ENCODE measurements at regions not wholly inside any gene's neighbourhood (a gene's known extent, or its start where the extent isn't known, plus 50 kb on each side); places are given as distances from the start of the nearest gene placed in this dataset.

DNA sequence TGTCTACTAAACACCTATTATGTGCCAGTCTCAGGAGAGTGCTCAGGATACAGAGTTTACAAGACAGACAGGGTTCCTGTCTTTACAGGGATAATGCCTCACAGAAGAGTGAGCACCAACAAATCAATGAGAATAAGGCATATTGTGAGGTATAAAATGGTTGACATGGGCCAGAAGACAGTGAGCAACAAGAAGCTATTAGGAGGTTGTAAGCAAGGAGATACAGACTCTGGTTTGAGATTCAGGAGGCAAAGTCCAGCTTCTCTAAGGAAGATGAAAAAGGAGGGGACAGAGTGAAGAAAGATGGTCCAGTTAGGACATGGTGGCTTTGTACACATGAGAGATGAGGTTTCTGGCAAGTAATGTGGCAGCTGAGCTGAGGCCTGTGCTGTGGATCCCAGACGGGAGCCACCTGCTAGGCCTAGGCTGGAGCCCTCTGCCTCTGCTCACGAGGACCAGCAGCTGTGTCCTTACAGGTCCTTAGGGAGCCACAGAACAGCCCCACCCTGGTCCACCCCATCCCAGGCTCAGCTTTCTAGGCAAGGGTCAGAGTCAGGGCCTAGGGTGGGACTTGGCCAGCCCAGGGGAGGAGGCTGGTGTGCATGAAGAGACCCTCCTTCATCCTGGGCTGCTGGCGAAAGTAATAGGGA lies 110.5 kb downstream of the ZNF280B start:
- Histone ChIP-seq H3K27me3 (ENCODE audit: low read depth) (peaks cover 7% of the 10 kb centered on the region), H3K9me3 (peaks cover 9% of the 10 kb centered on the region), H3K36me3 (no peaks in the 10 kb centered on the region), H3K4me1 (no peaks in the 10 kb centered on the region), H3K27ac (no peak overlapping the region), H3K4me3 (no peak overlapping the region)
- TF ChIP-seq, protein P1, sequence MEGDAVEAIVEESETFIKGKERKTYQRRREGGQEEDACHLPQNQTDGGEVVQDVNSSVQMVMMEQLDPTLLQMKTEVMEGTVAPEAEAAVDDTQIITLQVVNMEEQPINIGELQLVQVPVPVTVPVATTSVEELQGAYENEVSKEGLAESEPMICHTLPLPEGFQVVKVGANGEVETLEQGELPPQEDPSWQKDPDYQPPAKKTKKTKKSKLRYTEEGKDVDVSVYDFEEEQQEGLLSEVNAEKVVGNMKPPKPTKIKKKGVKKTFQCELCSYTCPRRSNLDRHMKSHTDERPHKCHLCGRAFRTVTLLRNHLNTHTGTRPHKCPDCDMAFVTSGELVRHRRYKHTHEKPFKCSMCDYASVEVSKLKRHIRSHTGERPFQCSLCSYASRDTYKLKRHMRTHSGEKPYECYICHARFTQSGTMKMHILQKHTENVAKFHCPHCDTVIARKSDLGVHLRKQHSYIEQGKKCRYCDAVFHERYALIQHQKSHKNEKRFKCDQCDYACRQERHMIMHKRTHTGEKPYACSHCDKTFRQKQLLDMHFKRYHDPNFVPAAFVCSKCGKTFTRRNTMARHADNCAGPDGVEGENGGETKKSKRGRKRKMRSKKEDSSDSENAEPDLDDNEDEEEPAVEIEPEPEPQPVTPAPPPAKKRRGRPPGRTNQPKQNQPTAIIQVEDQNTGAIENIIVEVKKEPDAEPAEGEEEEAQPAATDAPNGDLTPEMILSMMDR (IDR thresholded peaks at IDR 0.05), result no peak
- intact Hi-C loops (cut with DNase I), result no loop called here
- no peak for DNase-seq
- ATAC-seq, result no peak

DNA sequence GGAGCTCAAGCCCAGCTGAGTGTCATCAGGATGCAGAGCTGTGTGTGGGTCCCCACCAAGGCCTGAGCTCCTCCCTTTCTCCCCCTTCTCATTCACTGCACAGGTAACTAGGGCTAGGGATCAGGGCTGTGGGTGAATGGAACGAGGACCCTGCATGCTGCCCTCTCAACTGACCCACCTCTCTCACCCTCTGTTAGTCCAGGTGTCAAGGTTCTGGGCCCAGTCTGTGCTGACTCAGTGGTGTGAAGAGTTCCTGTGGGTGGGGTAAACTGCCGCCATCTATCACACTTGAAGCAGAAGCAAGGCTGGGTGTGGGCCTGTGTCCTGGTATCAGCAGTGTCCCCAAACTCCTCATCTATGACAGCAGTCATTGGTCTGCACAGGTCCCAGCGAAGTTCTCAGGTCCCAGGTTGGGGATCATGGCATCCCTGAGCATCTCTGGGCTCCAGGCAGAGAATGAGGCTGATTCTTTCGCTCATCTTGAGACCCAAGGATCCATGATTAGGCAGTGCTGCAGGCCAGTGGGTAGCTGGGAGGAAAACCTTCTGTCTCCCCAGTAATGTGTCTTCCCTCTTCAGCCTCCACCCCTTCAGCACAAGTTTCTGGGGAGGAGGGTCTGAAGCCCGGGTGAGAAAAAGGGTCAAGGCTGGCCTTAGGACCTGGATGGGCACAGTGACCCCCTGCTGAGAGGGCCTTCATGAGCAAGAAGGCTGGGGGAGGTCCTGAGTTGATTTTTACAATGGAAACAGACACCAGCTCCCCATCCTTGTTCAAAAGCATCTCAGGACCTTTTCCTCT lies 109.8 kb downstream of the ZNF280B start:
- TF ChIP-seq, protein P1 (IDR thresholded peaks at IDR 0.05), result no peak
- DNase-seq (no peak), ATAC-seq (no peak)
- Histone ChIP-seq H3K36me3 (no peaks in the 10 kb centered on the region), H3K4me3 (no peak overlapping the region), H3K27ac (no peak overlapping the region), H3K4me1 (no peaks in the 10 kb centered on the region), H3K9me3 (peaks cover 8% of the 10 kb centered on the region), H3K27me3 (ENCODE audit: low read depth) (peaks cover 7% of the 10 kb centered on the region)
- intact Hi-C loops (cut with DNase I), result no loop called here

DNA sequence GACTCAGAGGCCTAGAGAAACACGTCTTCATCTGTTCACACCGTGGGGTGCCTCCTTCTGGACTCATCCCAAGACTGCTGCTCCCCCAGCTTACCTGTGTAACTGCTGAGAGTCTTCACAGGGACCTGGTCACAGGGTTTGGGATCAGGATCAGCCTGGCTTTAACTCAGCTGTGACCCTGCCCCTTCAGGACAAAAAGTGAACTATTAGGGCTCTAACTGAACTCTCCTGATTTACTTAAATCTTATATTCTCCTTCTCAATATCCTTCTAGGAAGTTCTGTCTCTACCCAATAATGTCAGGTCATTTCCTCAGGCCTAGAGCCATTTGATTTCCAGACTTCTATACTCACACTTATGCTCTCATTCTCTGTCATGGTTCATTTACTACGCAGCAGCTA lies 108.4 kb downstream of the ZNF280B start:
- Histone ChIP-seq H3K36me3 (no peaks in the 10 kb centered on the region), H3K27ac (no peak overlapping the region), H3K4me3 (no peak overlapping the region), H3K27me3 (ENCODE audit: low read depth) (peaks cover 7% of the 10 kb centered on the region), H3K9me3 (no peaks in the 10 kb centered on the region), H3K4me1 (no peaks in the 10 kb centered on the region)
- ATAC-seq (no peak), DNase-seq (no peak)
- intact Hi-C loops (cut with DNase I), result no loop called here
- TF ChIP-seq, protein P1 (IDR thresholded peaks at IDR 0.05), result no peak

DNA sequence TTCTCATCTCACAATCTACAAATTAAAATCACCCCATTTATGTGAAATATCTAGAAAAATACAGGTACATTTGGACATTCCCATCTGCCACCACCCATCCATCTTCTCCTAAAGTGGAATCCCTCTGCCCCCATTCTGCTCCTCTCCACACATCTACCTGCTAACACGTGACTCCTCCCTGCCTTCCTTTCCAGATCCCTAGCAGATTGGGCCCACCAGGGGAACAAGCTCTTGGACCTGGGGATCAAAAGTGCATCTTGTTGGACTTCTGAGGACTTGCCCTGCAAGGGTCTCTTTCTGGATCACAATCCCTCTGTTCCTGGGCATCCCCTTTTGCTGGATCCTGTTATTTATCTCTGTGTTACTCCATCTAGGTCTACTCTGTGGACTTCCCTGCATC lies 107.6 kb downstream of the ZNF280B start:
- Histone ChIP-seq H3K4me1 (no peaks in the 10 kb centered on the region), H3K4me3 (no peak overlapping the region), H3K36me3 (no peaks in the 10 kb centered on the region), H3K9me3 (no peaks in the 10 kb centered on the region), H3K27me3 (ENCODE audit: low read depth) (peaks cover 7% of the 10 kb centered on the region), H3K27ac (no peak overlapping the region)
- DNase-seq (no peak), ATAC-seq (no peak)
- TF ChIP-seq, protein P1 (IDR thresholded peaks at IDR 0.05), result no peak
- intact Hi-C loops (cut with DNase I), result no loop called here

DNA sequence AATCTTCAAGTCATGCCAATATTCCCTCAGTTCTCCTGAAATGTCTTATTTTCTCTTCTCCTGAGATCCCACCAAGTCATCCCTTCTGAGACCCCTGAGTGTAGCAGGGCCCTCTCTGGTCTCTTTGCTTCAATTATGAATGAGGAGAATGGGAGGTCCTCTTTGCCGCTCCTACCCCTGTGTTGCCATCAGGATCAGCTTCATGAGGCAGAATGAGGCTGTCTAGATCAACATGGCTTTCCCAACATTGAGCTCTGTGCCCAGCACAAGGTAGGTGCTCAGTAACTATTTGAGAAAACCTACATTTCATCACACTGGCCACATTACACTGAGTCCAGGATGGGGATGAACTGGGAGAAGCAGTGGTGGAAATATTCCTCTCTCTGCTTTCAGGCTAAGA lies 107.2 kb downstream of the ZNF280B start:
- no peak for ATAC-seq

More for the DNA sequence above, 107.2 kb downstream of the ZNF280B start:
- H3K27me3 ChIP-seq (ENCODE audit: low read depth), result peaks cover 7% of the 10 kb centered on the region
- H3K36me3 ChIP-seq, result no peaks in the 10 kb centered on the region
- no peaks in the 10 kb centered on the region for H3K9me3 ChIP-seq
- TF ChIP-seq, protein P1 (IDR thresholded peaks at IDR 0.05), result no peak
- no peak overlapping the region for H3K27ac ChIP-seq
- H3K4me1 ChIP-seq, result no peaks in the 10 kb centered on the region
- no peak overlapping the region for H3K4me3 ChIP-seq
- DNase-seq, result no peak
- intact Hi-C loops (cut with DNase I), result no loop called here

All from lower lobe of right lung (tissue), 2 donors.